CD4-positive, alpha-beta T cell treated with Interferon gamma for 1 hour (primary cell): ENCODE measurements at regions not wholly inside any gene's neighbourhood (a gene's known extent, or its start where the extent isn't known, plus 50 kb on each side); places are given as distances from the start of the nearest gene placed in this dataset.
"Not testable (repeated sequence)": the region's sequence is repeated elsewhere in the genome, so short reads cannot be mapped to it uniquely, and the experiment has no call there.

Source experiments
- DNase-seq: peaks from one replicate; pipeline ENCODE4 v3.0.0-alpha.2; 2020

GRCh38 chr6:134544737-134545136 is 226.8 kb upstream of the SGK1 start:
- DNase-seq: no peak

GRCh38 chr6:134543128-134543527 is 225.2 kb upstream of the SGK1 start:
- DNase-seq: no peak

GRCh38 chr6:134541001-134541400 is 223.1 kb upstream of the SGK1 start:
- DNase-seq: no peak

GRCh38 chr6:134539865-134540323 is 222.0 kb upstream of the SGK1 start:
- DNase-seq: no peak

GRCh38 chr6:134537765-134538164 is 219.9 kb upstream of the SGK1 start:
- DNase-seq: not testable (repeated sequence)

- no peak for DNase-seq
Observed at GRCh38 chr6:134537146-134537555, 219.2 kb upstream of the SGK1 start.

- DNase-seq: no peak
Observed at GRCh38 chr6:134535831-134536230, 217.9 kb upstream of the SGK1 start.

- DNase-seq: no peak
Observed at GRCh38 chr6:134534708-134535149, 216.8 kb upstream of the SGK1 start.

- DNase-seq: no peak
Observed at GRCh38 chr6:134533991-134534390, 216.1 kb upstream of the SGK1 start.

- no peak for DNase-seq
Observed at GRCh38 chr6:134532694-134533624, 215.0 kb upstream of the SGK1 start.

- no peak for DNase-seq
Observed at GRCh38 chr6:134531611-134532010, 213.7 kb upstream of the SGK1 start.

GRCh38 chr6:134531188-134531551 is 213.3 kb upstream of the SGK1 start:
- no peak for DNase-seq

GRCh38 chr6:134529921-134530320 is 212.0 kb upstream of the SGK1 start:
- DNase-seq: no peak

- DNase-seq: no peak
Observed at GRCh38 chr6:134529305-134529704, 211.4 kb upstream of the SGK1 start.

- no peak for DNase-seq
Observed at GRCh38 chr6:134527108-134527787, 209.3 kb upstream of the SGK1 start.

GRCh38 chr6:134525190-134525868 is 207.4 kb upstream of the SGK1 start:
- DNase-seq: no peak

- no peak for DNase-seq
Observed at GRCh38 chr6:134523903-134524650, 206.2 kb upstream of the SGK1 start.

GRCh38 chr6:134523051-134523450 is 205.1 kb upstream of the SGK1 start:
- no peak for DNase-seq

GRCh38 chr6:134521116-134521501 is 203.2 kb upstream of the SGK1 start:
- no peak for DNase-seq

- no peak for DNase-seq
Observed at GRCh38 chr6:134520181-134521115, 202.5 kb upstream of the SGK1 start.

- peak; percentile 58 for DNase-seq
Observed at GRCh38 chr6:134519465-134519864, 201.6 kb upstream of the SGK1 start.

- DNase-seq: no peak
Observed at GRCh38 chr6:134517868-134518267, 200.0 kb upstream of the SGK1 start.
